AG04450 (cell line): ENCODE measurements at regions not wholly inside any gene's neighbourhood (a gene's known extent, or its start where the extent isn't known, plus 50 kb on each side); places are given as distances from the start of the nearest gene placed in this dataset.

Experiments used
- CTCF ChIA-PET: fragments of 300-600, 350-600 bp; formaldehyde crosslinking; extraction: SDS; loops from one replicate; lab custom pipeline; 2022; ENCODE audit warnings: antibody characterized with exemption, inconsistent platforms; lab: Charles Lee
- POLR2A ChIA-PET: fragments of 350-600 bp; formaldehyde crosslinking; extraction: SDS; loops from one replicate; lab custom pipeline; 2021; ENCODE audit warnings: antibody characterized with exemption, inconsistent platforms; lab: Yijun Ruan, JAX
- DNase-seq: peaks from one replicate; pipeline ENCODE4 v3.0.0-alpha.2; 2011; ENCODE audit warnings: low read depth, low spot score
- H3K27ac ChIP-seq: one replicate; pipeline ENCODE4 v1.5.1; 2012; ENCODE audit warnings: low read depth, low read length, control low read depth
- H3K27me3 ChIP-seq: one replicate; pipeline ENCODE4 v1.6.0; 2012; ENCODE audit warnings: low read length; ENCODE audit not compliant: control insufficient read depth, insufficient read depth
- H3K4me3 ChIP-seq: 2 replicates; pipeline ENCODE4 v1.5.1; 2011; ENCODE audit warnings: mild to moderate bottlenecking, low read depth, low read length, control low read depth
- H3K9me3 ChIP-seq: 2 replicates; pipeline ENCODE4 v1.5.1; 2012; ENCODE audit warnings: low read length; ENCODE audit not compliant: control insufficient read depth, insufficient read depth
- CTCF ChIP-seq: IDR thresholded peaks from 2 replicates; pipeline ENCODE4 v1.5.1; 2011; ENCODE audit warnings: low read depth, low read length, control low read depth, inconsistent platforms

- DNase-seq: no peak
- CTCF ChIA-PET: no interaction called here
- Histone ChIP-seq H3K27ac (no peak overlapping the region), H3K4me3 (no peak overlapping the region), H3K9me3 (no peaks in the 10 kb centered on the region), H3K27me3 (no peaks in the 10 kb centered on the region)
- no peak for TF ChIP-seq CTCF
- POLR2A ChIA-PET: no interaction called here
Measured at GRCh38 chr7:86328801-86329433, 314.8 kb upstream of the GRM3 start.

GRCh38 chr7:86326847-86327246 is 316.9 kb upstream of the GRM3 start:
- ChIA-PET POLR2A (no interaction called here), CTCF (no interaction called here)
- DNase-seq: no peak
- H3K27ac ChIP-seq: no peak overlapping the region
- no peak overlapping the region for H3K4me3 ChIP-seq
- no peaks in the 10 kb centered on the region; the same call in 1 of the 2 replicates for H3K9me3 ChIP-seq
- H3K27me3 ChIP-seq: no peaks in the 10 kb centered on the region
- no peak for TF ChIP-seq CTCF

GRCh38 chr7:86320889-86321288 is 322.8 kb upstream of the GRM3 start:
- no peak for TF ChIP-seq CTCF
- Histone ChIP-seq H3K9me3 (no peaks in the 10 kb centered on the region; the same call in none of the 2 replicates), H3K27ac (no peak overlapping the region), H3K4me3 (no peak overlapping the region), H3K27me3 (no peaks in the 10 kb centered on the region)
- no peak for DNase-seq
- ChIA-PET POLR2A (no interaction called here), CTCF (no interaction called here)

- no peak for DNase-seq
- H3K4me3 ChIP-seq: no peak overlapping the region
- H3K9me3 ChIP-seq: no peaks in the 10 kb centered on the region; the same call in none of the 2 replicates
- no peak for TF ChIP-seq CTCF
- H3K27me3 ChIP-seq: no peaks in the 10 kb centered on the region
- ChIA-PET POLR2A (no interaction called here), CTCF (no interaction called here)
- H3K27ac ChIP-seq: no peak overlapping the region
Measured at GRCh38 chr7:86320341-86320740, 323.4 kb upstream of the GRM3 start.

- Histone ChIP-seq H3K4me3 (no peak overlapping the region), H3K27ac (no peak overlapping the region), H3K27me3 (no peaks in the 10 kb centered on the region), H3K9me3 (no peaks in the 10 kb centered on the region; the same call in 1 of the 2 replicates)
- ChIA-PET CTCF (no interaction called here), POLR2A (no interaction called here)
- TF ChIP-seq CTCF: no peak
- no peak for DNase-seq
Measured at GRCh38 chr7:86313842-86314241, 329.9 kb upstream of the GRM3 start.
